Fibroblast of peridontal ligament (primary cell): ENCODE measurements at regions not wholly inside any gene's neighbourhood (a gene's known extent, or its start where the extent isn't known, plus 50 kb on each side); places are given as distances from the start of the nearest gene placed in this dataset.

Experiments used
- DNase-seq: peaks from one replicate; pipeline ENCODE4 v3.0.0-alpha.2; 2010; ENCODE audit errors: extremely low read depth

DNA sequence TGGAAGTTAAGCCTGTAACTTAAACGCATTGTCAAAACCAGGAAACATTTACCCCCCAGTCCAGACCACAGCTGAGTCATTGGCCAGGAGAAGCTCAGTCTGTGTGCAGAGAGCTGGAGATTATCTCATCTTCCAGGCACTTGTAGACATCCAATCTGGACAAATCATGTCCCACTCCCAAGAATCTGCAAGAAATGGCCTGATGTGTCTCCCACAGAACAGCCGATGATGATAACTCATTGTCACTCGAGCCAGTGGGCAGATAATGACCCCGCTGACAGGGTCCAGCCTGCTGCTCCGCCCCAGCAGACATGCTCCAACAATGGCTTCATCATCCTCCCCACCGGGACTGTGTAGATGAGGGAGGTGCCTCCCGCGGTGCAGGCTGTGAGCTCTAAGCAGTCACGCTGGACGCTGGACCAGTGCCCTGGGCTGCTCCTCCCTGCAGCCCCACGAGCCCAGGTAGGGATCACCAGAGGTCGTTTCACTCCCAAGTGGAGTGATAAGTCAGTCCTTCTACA, 322.5 kb downstream of the C16orf95 start:
- peak; percentile 90 for DNase-seq

DNA sequence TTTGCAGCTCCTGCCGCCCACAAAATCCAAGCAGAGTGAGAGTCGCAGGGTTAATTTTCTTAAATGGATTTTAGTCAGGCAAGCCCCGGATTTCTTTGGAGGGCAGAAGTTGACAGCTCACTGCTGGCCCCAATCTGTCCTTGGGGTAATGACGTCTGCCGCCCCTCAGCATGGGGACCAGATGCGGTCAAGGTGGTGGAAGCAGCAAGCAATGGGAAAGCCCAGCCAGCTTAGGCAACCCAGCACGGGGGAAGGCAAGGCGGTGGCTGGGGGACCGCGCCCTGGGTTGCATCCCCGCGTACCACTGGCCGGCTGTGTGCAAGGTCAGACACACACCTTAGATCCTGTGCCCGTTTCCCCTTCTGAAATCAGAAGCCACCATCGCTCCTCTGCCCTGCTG, 321.7 kb downstream of the C16orf95 start:
- DNase-seq, result no peak

- DNase-seq, result no peak
These were observed 321.1 kb downstream of the C16orf95 start for GRCh38 chr16:86996081-86996480.

- no peak for DNase-seq
These were observed 320.1 kb downstream of the C16orf95 start for GRCh38 chr16:86997058-86997457.

- DNase-seq, result no peak
These were observed 318.8 kb downstream of the C16orf95 start for GRCh38 chr16:86998196-86999001.

- DNase-seq, result no peak
These were observed 317.2 kb downstream of the C16orf95 start for GRCh38 chr16:87000001-87000400.

DNA sequence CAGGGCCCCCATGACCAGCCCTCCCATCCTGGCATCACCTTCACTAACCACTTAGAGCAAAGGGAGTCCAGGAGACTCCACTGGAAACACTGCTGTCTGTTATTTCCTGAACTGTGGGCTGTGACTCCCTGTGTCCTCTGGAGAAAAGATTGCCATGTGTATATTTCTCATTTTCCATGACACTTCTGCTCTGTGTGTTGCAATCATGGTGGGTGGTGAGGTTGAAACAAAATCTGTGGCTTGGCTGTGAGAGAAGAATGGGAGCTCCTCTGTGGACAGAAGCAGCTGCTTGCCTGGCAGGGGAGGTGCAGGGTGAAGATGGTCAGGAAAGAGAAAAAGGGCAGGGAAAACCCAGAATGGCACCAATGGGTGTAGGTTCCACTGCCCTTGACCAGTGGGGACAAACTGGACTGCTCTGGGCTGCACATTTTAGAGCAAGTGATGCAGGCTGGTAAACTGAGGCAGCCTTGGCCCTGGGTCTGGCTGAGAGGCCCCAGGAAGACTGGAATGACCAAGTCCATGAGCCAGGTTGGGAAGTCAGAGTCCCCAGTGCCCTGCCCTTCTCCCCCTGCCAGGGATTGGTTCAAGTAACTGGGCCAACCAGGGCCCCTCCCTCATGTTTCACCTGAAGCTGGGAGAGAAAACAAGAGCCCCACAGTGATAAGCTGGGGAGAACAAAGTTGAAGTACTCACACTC, 314.3 kb downstream of the C16orf95 start:
- DNase-seq, result peak; percentile 79

GRCh38 chr16:87003414-87003755, 313.8 kb downstream of the C16orf95 start:
- no peak for DNase-seq

DNA sequence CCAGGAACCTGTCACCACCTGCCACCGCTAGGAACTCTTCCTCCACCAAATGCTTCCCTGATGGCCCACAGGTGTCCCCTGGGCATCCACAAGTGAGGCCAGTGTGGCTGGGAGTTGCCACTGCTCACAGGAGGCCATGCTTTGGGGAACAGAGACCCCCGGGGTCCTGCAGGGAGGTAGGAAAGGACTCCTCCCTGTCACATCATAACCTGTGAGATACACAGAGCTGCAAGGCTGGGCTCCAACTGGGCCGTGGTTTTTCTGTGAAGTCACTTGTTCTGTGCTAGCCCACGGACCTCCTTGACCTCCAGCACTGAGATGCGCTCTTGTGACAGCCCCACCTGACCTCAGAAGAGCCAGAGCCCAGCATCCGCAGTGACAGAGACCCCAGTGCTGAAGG, 311.2 kb downstream of the C16orf95 start:
- DNase-seq, result no peak

DNA sequence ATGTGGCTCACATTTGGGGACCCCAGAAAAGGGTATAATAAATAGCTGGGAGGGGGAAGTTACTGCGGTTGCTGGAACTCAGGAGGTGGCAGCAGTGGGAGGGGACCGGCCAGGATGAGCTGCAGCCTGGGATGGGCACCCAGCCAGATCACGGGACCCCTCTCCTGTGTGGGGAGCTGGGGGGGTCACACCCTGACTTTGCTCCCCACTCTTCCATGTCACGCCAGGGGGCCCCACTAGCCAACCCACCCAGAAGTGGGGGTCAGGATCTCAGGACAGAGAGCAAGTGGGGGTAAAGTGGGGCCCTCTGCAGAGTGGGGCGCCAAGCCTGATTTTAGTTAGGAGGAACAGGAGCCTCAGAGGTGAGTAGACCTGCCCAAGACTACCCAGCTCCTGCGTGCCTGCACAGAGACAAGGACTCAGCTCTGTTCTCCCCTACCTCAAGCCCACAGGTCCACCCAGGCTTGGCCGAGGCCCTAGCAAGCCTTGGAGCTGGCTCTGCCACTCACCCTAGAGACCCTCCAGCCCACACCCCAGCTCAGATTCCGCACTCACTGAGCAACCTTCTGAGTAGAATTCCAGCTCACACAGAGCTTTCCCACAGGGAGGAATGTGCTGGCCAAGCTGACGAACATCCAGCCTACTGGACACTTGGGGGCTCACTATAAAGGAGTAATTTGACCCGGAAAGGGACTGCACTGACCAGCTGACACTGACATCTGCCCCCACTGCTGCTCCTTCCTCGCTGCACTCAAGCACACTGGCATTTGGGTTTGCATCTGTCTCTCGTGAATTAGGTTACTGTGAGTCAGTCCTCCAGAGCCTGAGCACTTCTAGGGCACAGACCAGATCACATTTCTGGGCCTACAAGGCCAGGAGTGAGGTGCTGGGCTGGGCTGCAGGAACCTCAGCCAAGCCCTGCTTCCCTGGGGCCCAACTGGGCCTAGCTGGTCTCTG, 310.1 kb downstream of the C16orf95 start:
- DNase-seq, result peak; percentile 15

GRCh38 chr16:87007907-87008306, 309.3 kb downstream of the C16orf95 start:
- no peak for DNase-seq

- no peak for DNase-seq
These were observed 308.5 kb downstream of the C16orf95 start for GRCh38 chr16:87008664-87009063.

DNA sequence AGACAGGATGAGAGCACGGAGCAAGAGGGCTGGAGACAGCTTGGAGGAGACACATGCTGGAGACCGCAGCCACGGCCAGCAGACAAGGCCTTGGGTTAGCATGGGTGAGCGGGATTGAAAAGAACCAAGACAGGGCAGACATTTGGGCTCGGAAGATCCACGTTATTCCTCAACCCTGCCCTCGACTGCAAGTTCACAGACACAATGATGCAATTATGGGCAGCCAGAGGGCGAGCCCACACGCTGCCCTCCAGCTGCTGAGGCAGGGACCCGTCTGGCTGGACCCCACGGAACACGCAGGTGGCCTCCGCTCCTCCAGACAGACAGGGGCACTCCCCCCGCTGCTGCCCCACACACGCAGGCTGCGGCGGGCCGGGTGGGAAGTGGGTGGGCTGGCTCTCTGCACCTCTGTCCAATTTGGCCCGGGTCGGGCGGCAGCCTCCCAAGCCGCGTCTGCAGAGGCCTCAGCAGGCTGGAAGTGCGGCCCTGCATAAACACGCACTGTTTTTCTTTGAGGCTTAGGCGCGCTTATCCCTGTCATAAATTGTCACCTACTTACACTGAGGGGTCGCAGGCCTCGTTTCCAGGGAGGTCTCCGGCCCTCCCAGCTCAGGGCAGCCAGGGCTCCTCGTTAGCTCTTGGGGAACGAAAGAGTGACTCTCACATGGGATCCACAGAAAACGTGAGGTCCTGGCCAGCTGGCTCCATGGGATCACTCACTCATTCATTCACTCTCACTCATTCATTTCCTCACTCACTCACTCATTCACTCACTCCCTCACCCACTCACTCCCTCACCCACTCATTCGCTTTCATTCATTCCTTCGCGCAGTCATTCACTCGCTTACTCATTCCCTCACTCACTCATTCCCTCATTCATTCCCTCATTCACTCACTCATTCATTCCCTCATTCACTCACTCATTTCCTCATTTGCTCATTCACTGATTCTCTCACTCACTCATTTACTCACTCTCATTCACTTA, 303.9 kb downstream of the C16orf95 start:
- DNase-seq, result no peak

DNA sequence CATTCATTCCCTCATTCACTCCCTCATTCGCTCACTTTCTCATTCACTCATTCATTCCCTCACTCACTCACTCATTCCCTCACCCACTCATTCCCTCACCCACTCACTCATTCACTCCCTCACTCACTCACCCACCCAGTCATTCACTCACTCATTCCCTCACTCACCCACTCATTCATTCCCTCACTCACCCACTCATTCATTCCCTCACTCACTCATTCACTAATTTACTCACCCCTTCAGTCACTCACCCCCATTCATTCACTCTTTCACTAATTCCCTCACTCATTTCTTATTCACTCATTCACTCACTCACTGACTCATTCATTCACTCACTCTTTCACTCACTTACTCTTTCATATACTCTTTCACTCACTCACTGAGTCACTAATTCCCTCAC, 303.1 kb downstream of the C16orf95 start:
- no peak for DNase-seq

DNA sequence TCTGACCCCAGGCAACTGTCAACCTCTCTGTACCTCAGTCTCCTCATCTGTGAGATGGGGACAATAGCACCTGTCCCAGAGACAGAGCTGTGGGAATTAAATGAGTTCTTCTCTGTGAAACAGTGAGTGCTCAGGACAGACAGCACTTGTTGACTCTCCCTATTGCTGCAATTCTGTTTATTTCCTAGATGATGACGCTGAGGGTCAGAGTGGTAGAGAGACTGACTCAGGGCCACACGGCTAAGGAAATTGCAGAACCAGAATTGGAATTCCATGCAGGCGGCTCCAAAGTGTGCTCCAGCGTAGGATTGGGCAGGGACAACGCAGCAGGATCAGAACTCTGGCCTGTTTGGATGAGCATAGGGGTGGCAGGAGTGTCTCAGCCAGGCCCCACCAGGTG, 302.2 kb downstream of the C16orf95 start:
- DNase-seq, result no peak

DNA sequence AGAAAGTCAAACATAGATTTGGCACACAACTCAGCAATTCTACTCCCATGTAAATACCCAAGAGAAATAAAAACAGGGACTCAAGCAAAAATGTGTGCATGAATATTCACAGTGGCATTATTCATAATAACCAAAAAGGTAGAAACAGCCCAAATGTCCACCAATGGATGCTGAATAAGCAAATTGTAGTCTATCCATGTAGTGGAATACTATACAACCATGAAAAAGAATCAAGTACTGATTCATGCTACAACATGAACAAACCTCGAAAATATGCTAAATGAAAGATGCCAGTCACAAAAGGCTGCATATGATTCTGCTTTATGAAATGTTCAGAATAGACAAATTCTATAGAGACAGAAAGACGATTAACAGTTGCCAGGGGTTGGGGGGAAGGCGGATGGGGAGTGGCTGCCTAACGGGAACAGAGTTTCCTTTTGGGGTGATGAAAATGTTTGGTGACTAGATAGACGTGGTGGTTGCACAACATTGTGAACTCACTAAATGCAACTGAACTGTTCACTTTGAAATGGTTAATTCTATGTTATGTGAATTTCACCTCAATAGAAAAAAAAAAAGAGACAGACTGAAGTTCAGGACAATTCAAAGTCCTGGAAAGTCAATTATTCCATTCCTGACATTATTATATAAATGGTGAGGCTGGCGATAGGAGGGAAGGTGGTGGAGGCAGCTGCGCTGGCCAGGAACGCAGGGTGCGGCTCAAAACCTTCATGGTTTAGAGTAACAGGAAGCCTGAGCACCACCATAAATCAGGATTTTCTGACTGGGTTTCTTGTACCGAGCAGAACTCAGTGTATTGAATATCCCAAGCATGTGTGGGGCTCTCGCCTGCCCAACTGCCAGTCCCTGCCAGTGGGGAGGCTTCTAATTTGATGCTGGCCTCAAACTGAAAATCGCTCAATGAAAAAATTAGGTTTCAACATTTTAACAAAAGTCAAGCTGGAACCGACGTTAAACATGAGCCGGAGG, 300.9 kb downstream of the C16orf95 start:
- no peak for DNase-seq

- peak; percentile 80 for DNase-seq
These were observed 299.7 kb downstream of the C16orf95 start for GRCh38 chr16:87017371-87018012.

DNA sequence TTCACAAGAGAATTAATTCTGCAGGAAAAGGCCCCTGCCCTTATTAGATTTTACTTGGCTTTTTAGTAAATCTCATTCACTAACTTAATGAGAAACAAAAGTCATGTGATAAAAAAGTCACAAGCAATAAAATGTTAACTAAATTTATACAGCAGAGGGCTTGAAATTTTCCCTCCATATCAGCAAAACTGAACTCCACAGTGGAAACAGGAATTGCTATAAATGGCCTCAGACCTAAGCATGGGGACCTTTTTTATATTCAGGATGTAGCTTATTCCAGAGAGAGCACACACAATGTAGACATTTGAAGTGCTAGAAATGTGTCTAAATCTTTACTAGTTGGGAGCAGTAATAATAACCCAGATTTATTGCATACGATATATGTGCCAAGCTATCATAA, 291.5 kb downstream of the C16orf95 start:
- DNase-seq, result no peak

- no peak for DNase-seq
These were observed 290.1 kb downstream of the C16orf95 start for GRCh38 chr16:87027056-87027616.
